ENCODE measurements at regions not wholly inside any gene's neighbourhood (a gene's known extent, or its start where the extent isn't known, plus 50 kb on each side); places are given as distances from the start of the nearest gene placed in this dataset.

DNA sequence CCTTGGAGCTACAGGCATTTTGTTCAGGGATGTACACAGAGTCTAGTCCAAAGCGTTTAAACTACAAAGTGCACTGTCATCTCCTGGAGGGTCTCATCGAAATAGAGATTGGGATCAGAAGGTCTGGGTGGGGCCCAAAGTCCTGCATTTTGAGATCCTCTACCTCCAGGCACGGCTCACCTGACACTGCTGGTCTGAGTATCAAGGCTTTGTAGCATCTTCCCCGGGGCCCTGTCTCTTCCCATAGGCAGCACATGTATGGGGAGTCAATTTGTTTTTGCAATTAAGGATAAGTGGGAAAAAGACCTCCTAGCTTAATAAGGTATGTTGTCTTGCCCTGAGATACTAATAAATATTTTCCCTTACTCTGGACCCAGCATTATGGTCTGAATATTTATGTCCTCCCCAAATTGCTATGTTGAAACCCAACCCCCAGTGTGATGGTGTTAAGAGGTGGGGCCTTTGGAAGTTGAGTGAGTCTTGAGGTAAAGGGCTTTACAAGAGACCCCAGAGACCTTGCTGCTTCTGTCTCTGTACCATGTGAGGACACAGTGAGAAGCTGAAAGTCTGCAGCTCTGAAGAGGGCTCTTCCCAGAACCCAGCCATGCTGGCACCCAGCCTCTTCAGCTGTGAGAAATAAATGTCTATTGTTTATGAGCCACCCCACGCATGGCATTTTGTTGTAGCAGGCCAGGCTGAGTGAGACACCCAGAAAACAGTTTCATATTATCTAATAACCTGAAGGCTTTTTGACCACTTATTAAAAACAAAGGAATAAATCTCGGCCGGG lies 258.7 kb upstream of the HS6ST1 start:
- H3K27me3 Mint-ChIP-seq, result peaks cover 27% of the 10 kb centered on the region
- no peaks in the 10 kb centered on the region for H3K36me3 Mint-ChIP-seq
- no peak for ATAC-seq
- no peak overlapping the region for H3K27ac Mint-ChIP-seq
- H3K4me3 Mint-ChIP-seq, result no peak overlapping the region
- H3K9me3 Mint-ChIP-seq, result no peaks in the 10 kb centered on the region
- no peaks in the 10 kb centered on the region for H3K4me1 Mint-ChIP-seq

DNA sequence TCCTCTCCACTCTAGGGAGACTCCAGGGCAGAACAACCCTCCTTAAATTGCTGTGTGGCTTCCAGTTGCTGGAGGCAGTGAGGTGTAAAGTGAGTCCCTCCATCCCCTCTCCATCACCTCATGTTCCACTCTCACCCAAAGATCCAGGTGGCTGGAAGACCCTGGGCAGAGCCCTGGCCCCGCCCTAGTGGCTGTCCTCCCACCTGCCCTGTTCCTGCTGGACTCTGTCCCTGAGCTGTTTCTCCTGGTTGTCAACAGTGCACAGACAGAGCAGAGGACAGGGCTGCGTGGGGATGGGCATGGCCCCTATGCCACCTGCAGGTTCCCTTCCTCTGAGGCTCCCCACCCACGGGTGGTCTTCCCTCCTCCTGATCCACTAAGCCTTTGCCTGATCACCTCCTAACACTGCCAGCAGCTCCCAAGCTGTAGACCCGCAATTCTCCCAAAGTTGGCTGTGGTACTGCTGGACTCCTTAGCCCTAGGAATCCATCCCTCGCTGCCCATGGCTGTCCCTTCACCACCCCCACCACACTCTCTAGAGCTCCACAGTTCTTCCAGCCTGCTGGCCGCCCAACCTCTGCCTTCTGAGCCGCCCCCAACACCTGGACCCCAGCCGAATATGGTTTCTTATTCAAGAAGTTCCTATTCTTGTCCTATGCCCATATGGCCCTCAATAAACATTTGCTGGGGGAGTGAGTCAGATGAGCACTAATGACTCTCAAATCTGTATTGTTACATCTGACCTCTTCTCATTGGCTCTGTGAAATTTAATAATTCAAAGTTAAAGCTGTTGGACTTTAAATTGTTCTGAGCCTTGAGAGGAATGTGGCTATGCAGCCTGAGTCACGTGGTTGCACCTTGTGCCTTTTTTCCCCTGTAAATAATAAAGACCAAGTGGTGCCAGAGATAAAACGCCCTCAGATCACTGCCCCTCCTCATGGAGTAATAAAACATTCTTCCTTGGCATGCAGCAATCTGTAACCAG lies 260.0 kb upstream of the HS6ST1 start:
- H3K27me3 Mint-ChIP-seq, result peaks cover 17% of the 10 kb centered on the region
- no peak overlapping the region for H3K27ac Mint-ChIP-seq
- H3K9me3 Mint-ChIP-seq, result no peaks in the 10 kb centered on the region
- no peaks in the 10 kb centered on the region for H3K36me3 Mint-ChIP-seq
- H3K4me3 Mint-ChIP-seq, result no peak overlapping the region
- no peaks in the 10 kb centered on the region for H3K4me1 Mint-ChIP-seq
- ATAC-seq, result peak; percentile 35

DNA sequence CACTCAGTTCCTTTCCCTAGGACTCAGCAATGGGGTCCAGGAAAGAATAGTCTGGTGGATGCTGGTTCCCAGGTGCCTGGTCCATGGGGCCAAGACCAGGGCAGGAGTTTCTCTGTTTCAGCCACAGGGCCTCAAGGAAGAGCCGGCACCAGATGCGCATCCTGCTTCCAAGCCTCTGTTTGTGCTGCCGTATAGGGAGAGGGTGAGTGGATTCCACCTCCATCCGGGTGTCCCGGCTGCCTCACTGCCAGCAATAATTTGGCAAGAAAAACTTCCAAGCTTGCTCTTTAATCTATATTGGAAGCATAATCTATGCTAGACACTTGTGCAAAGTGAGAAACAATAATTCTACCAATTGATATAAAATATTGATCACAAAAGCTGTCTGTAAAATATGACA lies 261.2 kb upstream of the HS6ST1 start:
- ATAC-seq, result no peak
- Mint-ChIP-seq H3K9me3 (peaks cover 3% of the 10 kb centered on the region), H3K4me1 (no peaks in the 10 kb centered on the region), H3K27me3 (peaks cover 11% of the 10 kb centered on the region), H3K27ac (no peak overlapping the region), H3K4me3 (no peak overlapping the region), H3K36me3 (no peaks in the 10 kb centered on the region)

DNA sequence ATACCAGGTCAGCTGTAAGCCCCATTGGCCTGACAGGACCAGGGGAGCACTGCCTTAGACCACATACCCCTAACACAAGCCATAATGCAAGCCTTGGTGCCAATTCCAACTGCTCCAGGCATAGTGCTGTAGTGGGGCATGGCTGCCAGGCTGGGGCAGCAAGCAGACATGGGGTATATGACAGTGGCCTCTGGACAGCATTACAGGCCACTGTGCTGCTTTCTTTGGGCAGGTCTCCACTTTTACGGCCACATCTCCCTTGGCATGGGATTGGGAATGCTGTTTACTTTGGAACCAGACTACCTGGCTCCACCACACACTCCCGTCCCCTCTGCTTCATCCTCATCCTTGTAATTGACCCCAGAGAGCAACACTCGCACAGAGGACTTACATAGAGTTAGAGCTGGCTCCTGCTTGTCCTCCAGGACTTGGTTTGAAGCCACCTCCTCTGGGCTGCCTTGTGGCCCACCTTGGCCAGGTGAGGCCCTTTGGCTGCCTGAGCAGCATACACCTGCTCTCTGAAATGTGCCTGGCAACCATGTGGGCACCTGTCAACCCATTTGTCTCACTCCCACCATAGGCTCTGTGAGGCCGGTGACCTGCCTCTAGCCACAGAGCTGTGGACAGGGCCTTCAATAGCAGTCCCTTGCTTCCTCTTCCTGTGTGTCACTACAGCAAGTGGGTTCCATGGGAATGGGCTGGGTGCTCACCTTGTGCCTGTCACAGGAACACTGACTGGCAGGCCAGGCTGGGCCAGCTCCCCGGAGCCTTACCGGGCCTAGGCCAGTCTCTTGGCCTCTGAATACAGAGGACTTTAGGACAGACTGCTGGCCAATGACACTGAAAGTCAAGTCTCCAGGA lies 262.6 kb upstream of the HS6ST1 start:
- Mint-ChIP-seq H3K27me3 (peaks cover 11% of the 10 kb centered on the region), H3K9me3 (peaks cover 3% of the 10 kb centered on the region), H3K4me1 (no peaks in the 10 kb centered on the region), H3K27ac (no peak overlapping the region), H3K4me3 (no peak overlapping the region), H3K36me3 (peaks cover 2% of the 10 kb centered on the region)
- ATAC-seq, result peak; percentile 29

DNA sequence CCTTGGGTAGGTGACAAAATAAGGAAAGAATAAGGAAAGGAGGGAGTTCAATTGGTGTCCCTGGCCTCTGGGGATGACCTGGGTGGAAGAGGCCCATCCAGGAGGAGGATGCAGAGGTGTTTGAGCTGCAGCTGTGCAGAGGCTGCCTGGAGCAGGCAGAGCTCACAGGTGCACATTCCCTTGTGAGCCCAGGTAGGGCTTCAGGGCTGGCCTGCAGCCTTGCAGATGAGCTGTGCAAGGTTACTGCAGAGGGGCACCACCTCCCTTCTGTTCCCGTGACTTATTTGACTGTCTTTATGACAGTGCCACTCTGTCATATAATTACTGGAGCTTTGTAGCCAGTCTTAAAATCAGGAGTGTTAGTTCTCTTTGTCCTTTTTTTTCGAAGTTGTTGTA lies 263.2 kb upstream of the HS6ST1 start:
- ATAC-seq, result peak; percentile 21
- no peaks in the 10 kb centered on the region for H3K4me1 Mint-ChIP-seq
- H3K27ac Mint-ChIP-seq, result no peak overlapping the region
- peaks cover 3% of the 10 kb centered on the region for H3K9me3 Mint-ChIP-seq
- no peak overlapping the region for H3K4me3 Mint-ChIP-seq
- peaks cover 4% of the 10 kb centered on the region for H3K36me3 Mint-ChIP-seq
- H3K27me3 Mint-ChIP-seq, result peaks cover 11% of the 10 kb centered on the region

DNA sequence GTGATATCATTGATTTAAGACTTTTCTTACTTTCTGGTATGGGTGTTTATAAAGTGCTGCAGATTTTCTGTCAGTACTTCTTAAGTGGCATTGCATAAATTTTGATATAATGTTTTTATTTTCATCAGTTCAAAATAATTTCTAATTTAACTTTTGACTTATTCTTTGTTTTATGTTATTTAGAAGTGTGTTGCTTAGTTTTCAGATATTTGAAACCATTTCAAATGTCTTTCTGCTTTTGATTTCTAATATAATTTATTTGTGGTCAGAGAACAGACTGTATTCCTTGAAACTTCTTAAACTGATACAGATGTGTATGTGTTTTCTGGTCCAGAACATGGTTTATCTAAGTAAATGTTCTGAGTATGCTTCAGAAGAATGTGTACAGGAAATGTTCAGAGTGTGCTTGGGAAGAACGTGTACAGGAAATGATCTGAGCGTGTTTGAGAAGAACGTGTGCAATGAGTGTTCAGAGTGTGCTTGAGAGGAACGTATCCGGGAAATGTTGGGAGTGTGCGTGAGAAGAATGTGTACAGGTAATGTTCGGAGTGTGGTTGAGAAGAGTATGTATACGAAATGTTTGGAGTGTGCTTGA lies 265.7 kb upstream of the HS6ST1 start:
- Mint-ChIP-seq H3K27ac (no peak overlapping the region), H3K9me3 (peaks cover 3% of the 10 kb centered on the region), H3K4me1 (no peaks in the 10 kb centered on the region), H3K4me3 (no peak overlapping the region), H3K36me3 (peaks cover 4% of the 10 kb centered on the region), H3K27me3 (no peaks in the 10 kb centered on the region)
- no peak for ATAC-seq

DNA sequence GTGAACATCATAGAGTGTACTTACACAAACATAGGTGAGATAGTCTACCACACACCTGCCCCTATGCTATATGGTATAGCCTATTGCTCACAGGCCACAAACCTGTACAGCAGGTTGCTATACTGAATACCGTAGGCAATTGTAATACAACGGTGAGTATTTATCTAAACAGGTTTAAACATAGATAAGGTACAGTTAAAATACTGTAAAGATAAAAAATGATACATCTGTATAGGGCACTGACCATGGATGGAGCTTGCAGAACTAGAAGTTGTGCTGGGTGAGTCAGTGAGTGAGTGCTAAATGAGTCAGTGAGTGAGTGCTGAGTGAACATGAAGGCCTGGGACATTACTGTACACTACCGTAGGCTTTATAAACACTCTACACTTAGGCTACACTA lies 267.0 kb upstream of the HS6ST1 start:
- Mint-ChIP-seq H3K27me3 (peaks cover 9% of the 10 kb centered on the region), H3K4me1 (no peaks in the 10 kb centered on the region)

DNA sequence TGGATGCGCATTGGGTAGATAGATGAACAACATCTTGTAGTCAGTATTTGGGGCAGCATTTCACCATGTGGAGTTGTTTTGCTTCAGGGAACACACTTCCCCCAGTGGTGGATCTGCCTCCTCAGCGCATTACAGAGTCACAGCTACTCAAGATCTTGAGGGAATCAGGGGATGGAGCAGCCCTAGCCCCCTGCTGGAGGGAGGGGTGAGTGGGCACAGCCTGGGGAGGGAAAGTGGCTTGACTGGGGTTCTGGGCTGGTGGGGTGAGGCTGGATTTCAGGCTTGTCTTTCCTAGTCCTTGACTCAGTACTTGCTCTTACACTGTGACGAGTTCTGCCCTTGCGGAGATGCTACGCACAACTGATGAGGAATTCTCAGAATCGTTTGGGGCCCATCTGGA lies 271.0 kb upstream of the HS6ST1 start:
- Mint-ChIP-seq H3K27me3 (peaks cover 25% of the 10 kb centered on the region), H3K9me3 (peaks cover under 1% of the 10 kb centered on the region), H3K4me3 (no peak overlapping the region), H3K4me1 (no peaks in the 10 kb centered on the region), H3K27ac (no peak overlapping the region), H3K36me3 (peaks cover 4% of the 10 kb centered on the region)
- ATAC-seq, result no peak

More for the DNA sequence above, 267.0 kb upstream of the HS6ST1 start:
- peaks cover 3% of the 10 kb centered on the region for H3K9me3 Mint-ChIP-seq
- H3K36me3 Mint-ChIP-seq, result peaks cover 4% of the 10 kb centered on the region
- H3K4me3 Mint-ChIP-seq, result no peak overlapping the region
- ATAC-seq, result no peak
- no peak overlapping the region for H3K27ac Mint-ChIP-seq

DNA sequence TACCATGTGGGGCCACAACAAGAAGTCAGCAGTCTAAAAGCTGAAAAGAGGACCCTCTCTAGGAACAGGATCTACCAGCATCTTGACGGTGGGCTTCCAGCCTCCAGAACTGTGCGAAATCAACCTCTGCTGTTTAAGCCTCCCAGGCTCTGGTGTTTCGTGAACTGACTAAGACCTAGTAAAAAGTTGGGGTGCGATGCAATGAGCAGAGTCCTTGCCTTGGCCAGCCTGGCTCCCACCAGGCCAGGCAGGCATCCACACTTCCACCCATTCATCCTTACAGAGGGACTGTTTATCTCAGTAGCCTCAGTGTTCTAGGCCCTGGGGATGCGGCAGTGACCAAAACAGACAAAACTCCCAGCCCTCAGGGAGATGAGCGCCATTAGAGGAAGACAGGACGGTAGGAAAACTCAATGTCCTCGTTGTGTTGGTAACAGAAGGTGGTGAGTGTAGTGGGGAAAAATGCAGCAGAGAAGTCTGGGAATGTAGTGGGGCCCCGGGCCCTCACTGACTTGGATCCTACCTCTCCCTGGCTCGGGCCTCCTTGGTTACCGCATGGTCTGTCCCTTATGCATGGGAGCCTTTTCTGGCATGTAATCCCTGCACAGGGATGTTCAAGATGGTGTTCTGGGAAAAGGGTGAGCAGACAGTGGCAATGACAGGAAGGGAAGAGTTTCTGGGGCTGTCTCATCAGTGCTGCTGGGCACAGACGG lies 271.8 kb upstream of the HS6ST1 start:
- Mint-ChIP-seq H3K27ac (no peak overlapping the region), H3K36me3 (peaks cover 4% of the 10 kb centered on the region), H3K4me3 (no peak overlapping the region), H3K4me1 (no peaks in the 10 kb centered on the region), H3K27me3 (peaks cover 25% of the 10 kb centered on the region), H3K9me3 (no peaks in the 10 kb centered on the region)
- ATAC-seq, result no peak

DNA sequence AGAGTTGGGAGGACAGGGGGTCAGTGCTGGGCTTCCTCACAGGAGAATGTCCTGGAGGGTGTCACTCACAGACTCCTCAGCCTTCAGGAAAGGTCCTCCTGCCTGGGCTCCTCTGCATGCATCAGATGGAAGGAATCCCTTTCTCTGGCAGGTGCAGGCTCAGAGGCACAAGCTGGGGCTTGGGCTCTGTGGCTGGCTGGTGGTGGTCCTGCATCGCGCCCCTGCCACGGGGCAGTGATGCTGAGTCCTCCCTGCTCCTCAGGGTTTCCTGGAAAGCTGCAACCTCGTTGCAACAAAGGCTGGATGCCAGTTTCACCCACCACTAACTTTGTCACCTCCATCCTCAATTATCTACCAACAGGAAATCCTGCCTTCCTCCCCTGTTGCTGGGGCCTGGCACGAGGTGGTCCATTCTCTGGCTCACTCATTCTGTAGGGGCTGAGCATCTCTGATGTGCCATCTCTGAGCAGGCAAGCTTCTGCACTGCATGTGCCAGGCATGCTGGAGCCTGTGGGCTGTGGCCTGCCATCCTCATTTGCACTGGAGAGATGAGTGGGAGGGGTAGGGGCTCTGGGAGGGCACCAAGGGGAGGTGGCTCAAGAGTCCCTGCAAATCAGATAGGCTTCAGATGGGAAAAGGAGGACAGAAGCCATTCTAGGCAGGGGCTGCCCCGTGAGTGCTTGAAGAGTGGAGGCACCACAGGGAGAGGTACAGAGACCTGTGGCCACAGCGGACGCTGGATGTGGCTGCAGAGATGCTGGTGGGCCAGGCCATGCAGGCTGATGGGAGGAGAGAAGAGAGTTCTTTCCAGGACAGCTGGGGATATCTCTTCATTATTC lies 272.6 kb upstream of the HS6ST1 start:
- Mint-ChIP-seq H3K27ac (no peak overlapping the region), H3K27me3 (peaks cover 25% of the 10 kb centered on the region), H3K9me3 (no peaks in the 10 kb centered on the region), H3K4me1 (no peaks in the 10 kb centered on the region), H3K36me3 (peaks cover 2% of the 10 kb centered on the region), H3K4me3 (no peak overlapping the region)
- no peak for ATAC-seq

DNA sequence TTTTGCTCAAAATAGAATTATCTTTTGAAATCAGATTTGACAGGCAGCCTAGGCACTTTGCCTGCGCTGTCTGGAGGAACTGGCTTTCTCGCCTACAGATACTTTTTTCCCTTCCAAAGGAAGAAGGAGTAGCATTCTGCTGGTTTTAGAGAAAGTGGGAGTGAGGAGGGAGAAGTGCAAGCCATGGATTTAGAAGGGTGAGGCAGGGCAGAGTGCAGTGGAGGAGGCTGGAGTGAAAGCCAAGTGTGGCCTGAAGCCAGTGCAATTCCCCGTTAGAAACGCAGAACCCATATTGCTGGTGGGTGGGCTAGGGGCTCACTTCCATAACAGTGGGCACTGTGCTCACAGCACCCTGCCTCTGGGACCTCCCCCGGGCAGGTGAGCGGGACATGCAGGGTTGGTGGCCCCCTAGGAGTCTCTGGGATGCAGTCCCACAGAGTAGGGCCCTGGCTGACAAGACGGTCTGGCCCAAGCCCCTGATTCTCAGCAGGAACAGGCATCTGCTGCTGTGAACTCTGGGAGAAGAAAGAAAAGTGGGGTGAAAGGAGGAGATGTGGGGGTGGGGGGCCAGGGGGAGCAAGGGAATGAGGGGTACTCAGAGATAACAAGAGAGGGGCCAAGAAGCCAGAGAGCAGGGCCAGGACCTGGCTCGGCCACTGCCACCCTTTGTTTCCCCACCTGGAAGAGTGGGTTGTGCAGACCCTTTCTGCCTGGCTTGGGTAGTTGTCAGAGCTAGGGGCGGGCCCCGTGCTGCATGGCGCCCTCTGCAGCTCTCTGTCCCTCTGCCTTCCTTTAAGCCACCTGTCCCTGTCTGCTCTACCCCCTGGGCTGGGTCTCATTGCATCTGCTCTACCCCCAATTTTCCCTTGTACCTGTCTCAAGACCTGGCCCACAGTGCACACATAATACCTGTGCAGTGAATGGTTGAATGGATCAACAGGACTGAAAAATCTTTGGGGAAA lies 273.5 kb upstream of the HS6ST1 start:
- H3K27me3 Mint-ChIP-seq, result peaks cover 25% of the 10 kb centered on the region
- H3K4me1 Mint-ChIP-seq, result no peaks in the 10 kb centered on the region
- no peak for ATAC-seq
- H3K36me3 Mint-ChIP-seq, result no peaks in the 10 kb centered on the region
- no peak overlapping the region for H3K27ac Mint-ChIP-seq
- no peaks in the 10 kb centered on the region for H3K9me3 Mint-ChIP-seq
- H3K4me3 Mint-ChIP-seq, result no peak overlapping the region

DNA sequence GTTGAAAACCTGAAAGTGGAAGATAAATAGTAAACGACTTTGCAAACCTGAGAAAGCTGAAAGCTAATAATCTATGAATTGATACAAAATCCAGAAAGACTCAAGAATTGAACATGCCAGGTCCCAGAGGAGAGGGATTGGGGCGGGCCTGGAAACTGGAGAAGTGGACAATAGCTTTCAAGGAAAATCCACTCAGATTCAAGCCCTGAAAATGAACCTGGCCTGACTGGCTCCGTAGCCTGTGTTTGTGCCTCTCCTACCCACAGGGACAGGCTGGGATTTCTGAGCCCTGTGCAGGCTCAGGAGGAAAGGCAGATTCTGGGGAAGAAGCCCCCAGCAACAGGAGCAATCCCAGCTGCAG lies 274.8 kb upstream of the HS6ST1 start:
- no peak for ATAC-seq
- Mint-ChIP-seq H3K4me1 (no peaks in the 10 kb centered on the region), H3K27ac (no peak overlapping the region), H3K27me3 (peaks cover 25% of the 10 kb centered on the region), H3K9me3 (no peaks in the 10 kb centered on the region), H3K4me3 (no peak overlapping the region), H3K36me3 (no peaks in the 10 kb centered on the region)

Data from stimulated activated memory B cell treated with anti-CD40 and anti-IgM and Interleukin-4, amounts not matched to agents 10 μg/mL and 1 μg/mL and 100 μg/mL, for 72 hours (primary cell).